GM23338 (cell line): ENCODE measurements at regions not wholly inside any gene's neighbourhood (a gene's known extent, or its start where the extent isn't known, plus 50 kb on each side); places are given as distances from the start of the nearest gene placed in this dataset.

Experiments
- ATAC-seq: fragments of 200-7000 bp; cut with Tn5 transposase; 3 replicates; pipeline ENCODE4 v1.9.1; 2020
- DNase-seq: peaks from one replicate; pipeline ENCODE4 v3.0.0-alpha.2; 2015; ENCODE audit warnings: low spot score
- H2AFZ ChIP-seq: fragments of 200-600 bp; sonication (generic); 2 replicates; pipeline ENCODE4 v1.8.0; 2016; ENCODE audit warnings: antibody characterized with exemption, mild to moderate bottlenecking, moderate library complexity
- H3F3A ChIP-seq: fragments of 200-600 bp; sonication (generic); replicated peaks from 2 replicates; pipeline ENCODE4 v1.8.0; 2017; ENCODE audit warnings: antibody characterized with exemption, mixed run types, low read depth
- H3K27ac ChIP-seq: fragments of 200-600 bp; sonication (generic); 2 replicates; pipeline ENCODE4 v1.6.1; 2016; ENCODE audit warnings: low read depth
- H3K27me3 ChIP-seq: fragments of 200-600 bp; sonication (generic); 2 replicates; pipeline ENCODE4 v1.8.0; 2016; ENCODE audit warnings: mild to moderate bottlenecking, mixed run types, moderate library complexity; ENCODE audit not compliant: insufficient read depth
- H3K36me3 ChIP-seq: fragments of 200-600 bp; sonication (generic); 2 replicates; pipeline ENCODE4 v1.8.0; 2016; ENCODE audit warnings: mild to moderate bottlenecking; ENCODE audit not compliant: insufficient read depth
- H3K4me1 ChIP-seq: fragments of 200-600 bp; sonication (generic); 2 replicates; pipeline ENCODE4 v1.8.0; 2016; ENCODE audit warnings: mild to moderate bottlenecking, moderate library complexity; ENCODE audit not compliant: insufficient read depth
- H3K4me2 ChIP-seq: fragments of 200-600 bp; sonication (generic); 2 replicates; pipeline ENCODE4 v1.7.1; 2017; ENCODE audit warnings: mixed run types
- H3K4me3 ChIP-seq: fragments of 200-600 bp; sonication (generic); 2 replicates; pipeline ENCODE4 v1.6.1; 2016; ENCODE audit warnings: mixed run types
- H3K79me2 ChIP-seq: fragments of 200-600 bp; sonication (generic); replicated peaks from 2 replicates; pipeline ENCODE4 v1.8.0; 2017; ENCODE audit warnings: mild to moderate bottlenecking; ENCODE audit not compliant: insufficient read depth
- H3K9me2 ChIP-seq: fragments of 200-600 bp; sonication (generic); 2 replicates; pipeline ENCODE4 v1.8.0; 2017; ENCODE audit not compliant: insufficient read depth
- H4K20me1 ChIP-seq: fragments of 200-600 bp; sonication (generic); replicated peaks from 2 replicates; pipeline ENCODE4 v1.8.0; 2017; ENCODE audit warnings: mild to moderate bottlenecking; ENCODE audit not compliant: insufficient read depth
- H3K27ac Mint-ChIP-seq: 2 replicates; pipeline ENCODE4 v1.8.0; 2020; ENCODE audit warnings: inconsistent platforms, mild to moderate bottlenecking, moderate library complexity, mixed read lengths
- H3K27me3 Mint-ChIP-seq: 3 replicates; pipeline ENCODE4 v1.8.0; 2022; ENCODE audit warnings: low read depth, mild to moderate bottlenecking, moderate library complexity, mixed read lengths, inconsistent platforms; ENCODE audit not compliant: insufficient read depth, poor library complexity
- H3K36me3 Mint-ChIP-seq: 3 replicates; pipeline ENCODE4 v1.8.0; 2021; ENCODE audit warnings: low read depth, mild to moderate bottlenecking, inconsistent platforms, moderate library complexity, mixed read lengths
- H3K4me1 Mint-ChIP-seq: 3 replicates; pipeline ENCODE4 v1.8.0; 2020; ENCODE audit warnings: mild to moderate bottlenecking, inconsistent platforms, mixed read lengths
- H3K4me3 Mint-ChIP-seq: 3 replicates; pipeline ENCODE4 v1.8.0; 2021; ENCODE audit warnings: moderate library complexity, mild to moderate bottlenecking, inconsistent platforms, mixed read lengths
- H3K9me3 Mint-ChIP-seq: 3 replicates; pipeline ENCODE4 v1.8.0; 2020; ENCODE audit warnings: moderate library complexity, mild to moderate bottlenecking, inconsistent platforms, mixed read lengths
- CREB1 ChIP-seq: fragments of 250-450 bp; sonication (Bioruptor Pico); IDR thresholded peaks from 2 replicates; pipeline ENCODE4 v1.5.0; 2020; ENCODE audit warnings: low read depth, mild to moderate bottlenecking, moderate library complexity
- CTCF ChIP-seq, 2 experiments: fragments of 200-600 bp in 1 of 2; sonication (generic) in 1 of 2; conservative IDR thresholded peaks; 2 replicates each; pipeline versions ENCODE4 v1.5.1 to v1.6.1; 2016 to 2017; ENCODE audit warnings: antibody characterized with exemption in 2 of 2, low read depth in 2 of 2, mild to moderate bottlenecking in 2 of 2, moderate library complexity in 1 of 2
- ETS1 ChIP-seq: IDR thresholded peaks from 2 replicates; pipeline ENCODE4 v1.6.1; 2016; ENCODE audit warnings: antibody characterized with exemption
- EZH2 ChIP-seq: fragments of 200-600 bp; sonication (generic); IDR thresholded peaks from one replicate; pipeline ENCODE4 v1.8.0; 2017; ENCODE audit warnings: antibody characterized with exemption, mild to moderate bottlenecking, low read depth; ENCODE audit not compliant: unreplicated experiment
- EZH2phosphoT487 ChIP-seq: fragments of 200-600 bp; sonication (generic); IDR thresholded peaks from one replicate; pipeline ENCODE4 v1.8.1; 2018; ENCODE audit warnings: antibody characterized with exemption; ENCODE audit not compliant: unreplicated experiment
- JUNB ChIP-seq: IDR thresholded peaks from one replicate; pipeline ENCODE4 v1.6.1; 2016; ENCODE audit warnings: antibody characterized with exemption; ENCODE audit not compliant: unreplicated experiment
- NANOG ChIP-seq: IDR thresholded peaks from 2 replicates; pipeline ENCODE4 v1.6.1; 2016; ENCODE audit warnings: antibody characterized with exemption, borderline replicate concordance
- POLR2AphosphoS5 ChIP-seq: IDR thresholded peaks from 2 replicates; pipeline ENCODE4 v1.6.1; 2016; ENCODE audit warnings: antibody characterized with exemption, low read depth
- STAT1 ChIP-seq: IDR thresholded peaks from one replicate; pipeline ENCODE4 v1.6.1; 2016; ENCODE audit warnings: antibody characterized with exemption; ENCODE audit not compliant: unreplicated experiment
- ZNF114 ChIP-seq: fragments of 250-450 bp; sonication (Bioruptor Pico); IDR thresholded peaks from 2 replicates; pipeline ENCODE4 v1.5.0; 2020; ENCODE audit warnings: mild to moderate bottlenecking, moderate library complexity
- ZNF331 ChIP-seq: fragments of 250-450 bp; sonication (Bioruptor Pico); IDR thresholded peaks from 2 replicates; pipeline ENCODE4 v1.5.0; 2020; ENCODE audit warnings: low read depth, mild to moderate bottlenecking, moderate library complexity
- TF ChIP-seq, protein P1 (sequence below): IDR thresholded peaks from one replicate; pipeline ENCODE4 v1.6.1; 2018; ENCODE audit warnings: antibody characterized with exemption; ENCODE audit not compliant: unreplicated experiment
- TF ChIP-seq, protein P2 (sequence below): fragments of 250-450 bp; sonication (Bioruptor Pico); IDR thresholded peaks from 2 replicates; pipeline ENCODE4 v1.5.0; 2020; ENCODE audit warnings: mild to moderate bottlenecking, moderate library complexity

DNA sequence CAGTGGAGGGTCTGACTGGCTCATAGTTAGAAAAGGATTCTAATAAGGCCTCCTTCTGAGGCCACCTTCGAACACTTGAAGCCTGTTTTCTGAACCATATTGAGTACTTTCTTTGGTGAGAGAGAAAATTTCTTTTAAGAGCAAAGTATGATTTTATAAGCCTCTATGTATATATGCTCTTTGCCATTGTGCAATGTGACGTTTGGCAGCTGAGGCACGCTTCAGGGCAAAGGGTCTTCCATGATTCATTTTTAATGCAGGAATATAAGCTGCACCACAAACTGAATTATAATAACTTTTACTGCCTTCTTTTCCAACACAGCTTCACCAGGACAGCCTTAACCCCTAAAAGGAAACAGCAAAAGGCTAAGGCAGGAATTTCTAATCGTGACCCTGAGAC, 154.4 kb downstream of the TTLL2 start:
- Histone ChIP-seq H3K27me3 (no peaks in the 10 kb centered on the region), H3K4me1 (peaks cover 26% of the 10 kb centered on the region), H3K36me3 (no peaks in the 10 kb centered on the region), H3K4me3 (no peak overlapping the region), H3F3A (no peaks in the 10 kb centered on the region), H2AFZ (no peak overlapping the region), H3K79me2 (no peaks in the 10 kb centered on the region), H3K9me2 (peaks cover 24% of the 10 kb centered on the region), H3K27ac (no peak overlapping the region), H4K20me1 (no peaks in the 10 kb centered on the region), H3K4me2 (no peak overlapping the region)
- TF ChIP-seq NANOG, result no peak
- no peak for TF ChIP-seq ETS1
- TF ChIP-seq, protein P1, sequence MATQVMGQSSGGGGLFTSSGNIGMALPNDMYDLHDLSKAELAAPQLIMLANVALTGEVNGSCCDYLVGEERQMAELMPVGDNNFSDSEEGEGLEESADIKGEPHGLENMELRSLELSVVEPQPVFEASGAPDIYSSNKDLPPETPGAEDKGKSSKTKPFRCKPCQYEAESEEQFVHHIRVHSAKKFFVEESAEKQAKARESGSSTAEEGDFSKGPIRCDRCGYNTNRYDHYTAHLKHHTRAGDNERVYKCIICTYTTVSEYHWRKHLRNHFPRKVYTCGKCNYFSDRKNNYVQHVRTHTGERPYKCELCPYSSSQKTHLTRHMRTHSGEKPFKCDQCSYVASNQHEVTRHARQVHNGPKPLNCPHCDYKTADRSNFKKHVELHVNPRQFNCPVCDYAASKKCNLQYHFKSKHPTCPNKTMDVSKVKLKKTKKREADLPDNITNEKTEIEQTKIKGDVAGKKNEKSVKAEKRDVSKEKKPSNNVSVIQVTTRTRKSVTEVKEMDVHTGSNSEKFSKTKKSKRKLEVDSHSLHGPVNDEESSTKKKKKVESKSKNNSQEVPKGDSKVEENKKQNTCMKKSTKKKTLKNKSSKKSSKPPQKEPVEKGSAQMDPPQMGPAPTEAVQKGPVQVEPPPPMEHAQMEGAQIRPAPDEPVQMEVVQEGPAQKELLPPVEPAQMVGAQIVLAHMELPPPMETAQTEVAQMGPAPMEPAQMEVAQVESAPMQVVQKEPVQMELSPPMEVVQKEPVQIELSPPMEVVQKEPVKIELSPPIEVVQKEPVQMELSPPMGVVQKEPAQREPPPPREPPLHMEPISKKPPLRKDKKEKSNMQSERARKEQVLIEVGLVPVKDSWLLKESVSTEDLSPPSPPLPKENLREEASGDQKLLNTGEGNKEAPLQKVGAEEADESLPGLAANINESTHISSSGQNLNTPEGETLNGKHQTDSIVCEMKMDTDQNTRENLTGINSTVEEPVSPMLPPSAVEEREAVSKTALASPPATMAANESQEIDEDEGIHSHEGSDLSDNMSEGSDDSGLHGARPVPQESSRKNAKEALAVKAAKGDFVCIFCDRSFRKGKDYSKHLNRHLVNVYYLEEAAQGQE, result no peak
- no peak for TF ChIP-seq STAT1
- TF ChIP-seq EZH2, result no peak
- TF ChIP-seq CTCF (conservative IDR thresholded peaks at IDR 0.05; ENCODE audit: low read depth in 2 of 2), result no peak
- TF ChIP-seq ZNF331, result no peak
- TF ChIP-seq CREB1, result no peak
- no peak for TF ChIP-seq EZH2phosphoT487
- TF ChIP-seq JUNB, result no peak
- TF ChIP-seq POLR2AphosphoS5, result no peak
- TF ChIP-seq ZNF114, result no peak
- TF ChIP-seq, protein P2, sequence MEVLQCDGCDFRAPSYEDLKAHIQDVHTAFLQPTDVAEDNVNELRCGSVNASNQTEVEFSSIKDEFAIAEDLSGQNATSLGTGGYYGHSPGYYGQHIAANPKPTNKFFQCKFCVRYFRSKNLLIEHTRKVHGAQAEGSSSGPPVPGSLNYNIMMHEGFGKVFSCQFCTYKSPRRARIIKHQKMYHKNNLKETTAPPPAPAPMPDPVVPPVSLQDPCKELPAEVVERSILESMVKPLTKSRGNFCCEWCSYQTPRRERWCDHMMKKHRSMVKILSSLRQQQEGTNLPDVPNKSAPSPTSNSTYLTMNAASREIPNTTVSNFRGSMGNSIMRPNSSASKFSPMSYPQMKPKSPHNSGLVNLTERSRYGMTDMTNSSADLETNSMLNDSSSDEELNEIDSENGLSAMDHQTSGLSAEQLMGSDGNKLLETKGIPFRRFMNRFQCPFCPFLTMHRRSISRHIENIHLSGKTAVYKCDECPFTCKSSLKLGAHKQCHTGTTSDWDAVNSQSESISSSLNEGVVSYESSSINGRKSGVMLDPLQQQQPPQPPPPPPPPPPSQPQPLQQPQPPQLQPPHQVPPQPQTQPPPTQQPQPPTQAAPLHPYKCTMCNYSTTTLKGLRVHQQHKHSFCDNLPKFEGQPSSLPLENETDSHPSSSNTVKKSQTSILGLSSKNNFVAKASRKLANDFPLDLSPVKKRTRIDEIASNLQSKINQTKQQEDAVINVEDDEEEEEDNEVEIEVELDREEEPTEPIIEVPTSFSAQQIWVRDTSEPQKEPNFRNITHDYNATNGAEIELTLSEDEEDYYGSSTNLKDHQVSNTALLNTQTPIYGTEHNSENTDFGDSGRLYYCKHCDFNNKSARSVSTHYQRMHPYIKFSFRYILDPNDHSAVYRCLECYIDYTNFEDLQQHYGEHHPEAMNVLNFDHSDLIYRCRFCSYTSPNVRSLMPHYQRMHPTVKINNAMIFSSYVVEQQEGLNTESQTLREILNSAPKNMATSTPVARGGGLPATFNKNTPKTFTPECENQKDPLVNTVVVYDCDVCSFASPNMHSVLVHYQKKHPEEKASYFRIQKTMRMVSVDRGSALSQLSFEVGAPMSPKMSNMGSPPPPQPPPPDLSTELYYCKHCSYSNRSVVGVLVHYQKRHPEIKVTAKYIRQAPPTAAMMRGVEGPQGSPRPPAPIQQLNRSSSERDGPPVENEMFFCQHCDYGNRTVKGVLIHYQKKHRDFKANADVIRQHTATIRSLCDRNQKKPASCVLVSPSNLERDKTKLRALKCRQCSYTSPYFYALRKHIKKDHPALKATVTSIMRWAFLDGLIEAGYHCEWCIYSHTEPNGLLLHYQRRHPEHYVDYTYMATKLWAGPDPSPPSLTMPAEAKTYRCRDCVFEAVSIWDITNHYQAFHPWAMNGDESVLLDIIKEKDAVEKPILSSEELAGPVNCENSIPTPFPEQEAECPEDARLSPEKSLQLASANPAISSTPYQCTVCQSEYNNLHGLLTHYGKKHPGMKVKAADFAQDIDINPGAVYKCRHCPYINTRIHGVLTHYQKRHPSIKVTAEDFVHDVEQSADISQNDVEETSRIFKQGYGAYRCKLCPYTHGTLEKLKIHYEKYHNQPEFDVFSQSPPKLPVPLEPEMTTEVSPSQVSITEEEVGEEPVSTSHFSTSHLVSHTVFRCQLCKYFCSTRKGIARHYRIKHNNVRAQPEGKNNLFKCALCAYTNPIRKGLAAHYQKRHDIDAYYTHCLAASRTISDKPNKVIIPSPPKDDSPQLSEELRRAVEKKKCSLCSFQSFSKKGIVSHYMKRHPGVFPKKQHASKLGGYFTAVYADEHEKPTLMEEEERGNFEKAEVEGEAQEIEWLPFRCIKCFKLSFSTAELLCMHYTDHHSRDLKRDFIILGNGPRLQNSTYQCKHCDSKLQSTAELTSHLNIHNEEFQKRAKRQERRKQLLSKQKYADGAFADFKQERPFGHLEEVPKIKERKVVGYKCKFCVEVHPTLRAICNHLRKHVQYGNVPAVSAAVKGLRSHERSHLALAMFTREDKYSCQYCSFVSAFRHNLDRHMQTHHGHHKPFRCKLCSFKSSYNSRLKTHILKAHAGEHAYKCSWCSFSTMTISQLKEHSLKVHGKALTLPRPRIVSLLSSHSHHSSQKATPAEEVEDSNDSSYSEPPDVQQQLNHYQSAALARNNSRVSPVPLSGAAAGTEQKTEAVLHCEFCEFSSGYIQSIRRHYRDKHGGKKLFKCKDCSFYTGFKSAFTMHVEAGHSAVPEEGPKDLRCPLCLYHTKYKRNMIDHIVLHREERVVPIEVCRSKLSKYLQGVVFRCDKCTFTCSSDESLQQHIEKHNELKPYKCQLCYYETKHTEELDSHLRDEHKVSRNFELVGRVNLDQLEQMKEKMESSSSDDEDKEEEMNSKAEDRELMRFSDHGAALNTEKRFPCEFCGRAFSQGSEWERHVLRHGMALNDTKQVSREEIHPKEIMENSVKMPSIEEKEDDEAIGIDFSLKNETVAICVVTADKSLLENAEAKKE (CRISPR knock-in tag), result no peak
- Mint-ChIP-seq H3K4me3 (no peak overlapping the region), H3K36me3 (no peaks in the 10 kb centered on the region), H3K9me3 (no peaks in the 10 kb centered on the region), H3K27me3 (peaks cover 10% of the 10 kb centered on the region), H3K4me1 (peaks cover 46% of the 10 kb centered on the region), H3K27ac (no peak overlapping the region)
- ATAC-seq (no peak), DNase-seq (no peak)
